ENCODE measurements at regions not wholly inside any gene's neighbourhood (a gene's known extent, or its start where the extent isn't known, plus 50 kb on each side); places are given as distances from the start of the nearest gene placed in this dataset.

DNA sequence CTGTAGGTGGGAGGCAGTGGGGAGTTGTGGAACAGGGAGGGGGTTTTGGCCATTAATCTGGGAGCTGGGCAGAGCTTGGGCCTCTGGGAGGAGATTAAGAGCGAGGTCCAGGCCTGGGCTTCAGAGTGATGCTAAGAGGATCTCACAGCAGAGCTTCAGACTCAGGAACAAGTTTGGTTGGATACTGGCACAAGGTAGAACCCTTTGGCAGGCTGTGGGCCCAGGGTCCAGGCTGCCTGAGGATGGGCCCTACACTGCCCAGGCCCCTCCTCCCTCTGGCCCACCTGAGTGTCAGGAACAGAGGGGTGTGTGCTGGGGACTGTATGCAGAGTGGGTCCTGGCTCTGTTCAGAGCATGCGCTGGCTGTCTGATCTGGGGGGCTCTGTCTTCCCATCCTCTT, 334.9 kb downstream of the CYP26B1 start:
- TF ChIP-seq, protein P1, sequence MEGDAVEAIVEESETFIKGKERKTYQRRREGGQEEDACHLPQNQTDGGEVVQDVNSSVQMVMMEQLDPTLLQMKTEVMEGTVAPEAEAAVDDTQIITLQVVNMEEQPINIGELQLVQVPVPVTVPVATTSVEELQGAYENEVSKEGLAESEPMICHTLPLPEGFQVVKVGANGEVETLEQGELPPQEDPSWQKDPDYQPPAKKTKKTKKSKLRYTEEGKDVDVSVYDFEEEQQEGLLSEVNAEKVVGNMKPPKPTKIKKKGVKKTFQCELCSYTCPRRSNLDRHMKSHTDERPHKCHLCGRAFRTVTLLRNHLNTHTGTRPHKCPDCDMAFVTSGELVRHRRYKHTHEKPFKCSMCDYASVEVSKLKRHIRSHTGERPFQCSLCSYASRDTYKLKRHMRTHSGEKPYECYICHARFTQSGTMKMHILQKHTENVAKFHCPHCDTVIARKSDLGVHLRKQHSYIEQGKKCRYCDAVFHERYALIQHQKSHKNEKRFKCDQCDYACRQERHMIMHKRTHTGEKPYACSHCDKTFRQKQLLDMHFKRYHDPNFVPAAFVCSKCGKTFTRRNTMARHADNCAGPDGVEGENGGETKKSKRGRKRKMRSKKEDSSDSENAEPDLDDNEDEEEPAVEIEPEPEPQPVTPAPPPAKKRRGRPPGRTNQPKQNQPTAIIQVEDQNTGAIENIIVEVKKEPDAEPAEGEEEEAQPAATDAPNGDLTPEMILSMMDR (conservative IDR thresholded peaks at IDR 0.05) = no peak
- no peak for TF ChIP-seq EZH2 (IDR thresholded peaks at IDR 0.05; ENCODE audit: low read depth)

Measured in PC-9 (cell line).